HG03439 (cell line): ENCODE measurements at regions not wholly inside any gene's neighbourhood (a gene's known extent, or its start where the extent isn't known, plus 50 kb on each side); places are given as distances from the start of the nearest gene placed in this dataset.
"Not testable (repeated sequence)": the region's sequence is repeated elsewhere in the genome, so short reads cannot be mapped to it uniquely, and the experiment has no call there.

Experiments used
- ATAC-seq: cut with Tn5 transposase; IDR thresholded peaks from one replicate; pipeline ENCODE4 v1.9.1; 2021; ENCODE audit warnings: mild to moderate bottlenecking, moderate library complexity; ENCODE audit not compliant: unreplicated experiment

DNA sequence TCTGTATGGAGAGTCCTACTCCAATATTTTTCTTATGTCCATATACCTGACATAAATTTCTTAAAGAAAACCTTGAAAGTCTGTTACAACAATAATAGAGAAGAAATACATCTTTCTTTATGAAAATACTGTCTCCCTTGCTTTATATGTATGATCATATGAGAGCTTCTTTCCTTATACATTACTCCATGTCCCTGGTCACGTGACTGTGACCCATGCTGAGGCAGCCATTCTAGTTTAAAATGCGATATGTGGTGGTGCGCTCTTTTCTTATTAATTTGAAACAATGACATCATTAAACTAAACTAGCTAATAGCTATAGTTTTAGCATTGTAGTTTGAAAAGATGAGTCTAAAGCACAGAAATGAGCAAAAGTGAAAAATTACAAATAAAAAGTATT is 1120.3 kb upstream of the PRR20A start:
- ATAC-seq: no peak

DNA sequence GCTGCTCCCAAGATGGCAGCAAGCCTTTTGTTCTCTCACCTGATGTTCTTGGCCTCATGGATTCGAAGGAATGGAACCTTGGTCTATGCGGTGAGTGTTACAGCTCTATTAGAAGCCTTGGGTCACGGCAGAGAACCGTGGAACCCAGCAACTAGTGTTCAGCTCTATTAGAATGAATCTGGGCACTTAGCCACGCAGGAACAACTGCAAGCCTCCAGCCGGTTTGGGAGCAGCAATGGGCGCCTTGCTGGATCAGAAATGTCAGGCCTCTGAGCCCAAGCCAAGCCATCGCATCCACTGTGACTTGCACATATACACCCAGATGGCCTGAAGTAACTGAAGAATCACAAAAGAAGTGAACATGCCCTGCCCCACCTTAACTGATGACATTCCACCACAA is 1100.7 kb upstream of the PRR20A start:
- ATAC-seq: no peak

DNA sequence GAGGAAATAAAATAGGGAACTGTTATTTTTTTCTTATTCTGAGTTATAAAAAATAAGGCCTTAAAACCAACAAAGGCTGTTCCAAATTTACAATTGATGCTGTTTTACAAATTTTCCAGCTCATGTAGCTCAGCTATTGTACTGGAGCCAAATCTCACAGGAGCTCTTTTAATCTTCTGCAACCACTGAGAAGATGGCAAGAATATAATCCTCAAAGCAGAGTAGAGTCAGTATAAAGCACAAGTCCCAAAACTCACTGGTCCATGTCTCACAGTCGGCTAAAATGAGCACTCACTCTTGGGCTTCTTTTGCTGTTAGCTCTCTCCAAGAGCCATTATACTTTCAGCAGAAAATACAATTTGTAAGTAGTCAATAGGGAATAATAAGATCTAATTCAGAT is 1074.4 kb upstream of the PRR20A start:
- ATAC-seq: no peak

DNA sequence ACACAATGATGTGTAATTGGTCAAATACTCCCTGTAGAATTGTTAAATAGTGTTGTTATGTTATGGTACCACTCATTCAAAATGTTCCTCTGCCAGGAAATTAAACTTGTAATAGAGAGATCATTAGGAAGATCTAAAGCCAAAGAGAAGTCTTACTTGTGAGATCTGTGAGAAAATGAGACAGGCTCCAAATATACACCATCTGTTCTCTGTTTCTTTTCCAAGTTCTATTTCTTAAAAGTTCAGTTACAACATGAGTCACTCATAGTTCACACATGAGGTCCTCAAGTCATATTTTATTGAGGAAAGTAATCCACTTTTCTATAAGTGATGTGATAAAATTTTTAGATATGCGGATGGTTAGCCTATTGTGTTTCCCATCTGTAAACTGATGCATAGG is 1038.1 kb upstream of the PRR20A start:
- no peak for ATAC-seq

DNA sequence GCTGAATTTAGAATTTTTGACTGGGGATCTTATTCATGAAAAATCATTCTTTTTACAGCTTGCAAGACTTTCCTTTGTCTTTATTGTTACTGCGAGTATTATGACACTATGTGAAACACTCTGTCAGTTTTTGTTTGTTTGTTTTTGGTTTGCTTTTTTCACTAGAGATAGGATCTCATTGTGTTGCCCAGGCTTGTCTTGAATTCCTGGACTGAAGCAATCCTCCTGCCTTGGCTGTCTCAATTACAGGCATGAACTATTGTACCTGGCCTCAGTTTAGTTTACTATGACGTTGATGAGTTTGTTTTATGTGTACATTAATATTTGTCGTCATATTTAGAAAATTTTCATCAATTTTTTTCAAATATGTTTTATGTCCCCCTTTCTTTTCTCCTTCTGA is 1030.0 kb upstream of the PRR20A start:
- no peak for ATAC-seq

DNA sequence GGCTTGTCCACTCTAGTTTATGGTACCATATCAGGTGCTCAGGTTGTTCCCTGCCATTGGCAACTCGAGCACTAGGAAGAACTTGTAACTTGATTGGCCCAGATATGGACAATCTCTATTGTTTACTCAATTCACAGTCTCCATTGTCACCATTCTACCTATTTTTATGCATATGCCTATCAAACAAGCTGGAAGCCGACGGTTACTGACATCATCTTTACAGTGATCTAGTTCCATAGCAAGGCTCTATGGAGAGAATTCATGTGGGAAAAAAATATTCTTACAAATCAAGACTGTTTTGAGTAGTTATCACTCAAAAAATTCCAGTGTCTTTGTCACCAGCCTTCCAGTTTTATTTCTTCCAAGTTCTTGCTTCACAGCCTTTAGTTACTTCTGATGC is 1006.2 kb upstream of the PRR20A start:
- ATAC-seq: no peak

DNA sequence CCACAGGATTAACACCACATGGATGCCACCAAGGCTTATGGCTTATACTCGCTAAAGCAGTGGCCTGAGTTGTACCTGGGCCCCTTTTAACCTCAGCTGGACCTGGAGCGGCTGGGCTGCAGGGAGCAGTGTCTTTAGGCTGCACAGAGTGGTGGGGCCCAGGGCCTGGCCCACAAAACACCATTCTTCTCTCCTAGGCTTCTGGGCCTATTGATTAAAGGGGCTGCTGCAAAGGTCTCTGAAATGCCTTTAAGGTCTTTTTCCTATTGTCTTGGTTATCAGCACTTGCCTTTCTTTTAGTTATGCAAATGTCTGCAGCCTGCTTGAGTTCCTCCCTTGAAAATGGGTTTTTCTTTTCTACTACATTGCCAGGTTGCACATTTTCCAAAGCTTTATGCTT is 973.9 kb upstream of the PRR20A start:
- no peak for ATAC-seq

DNA sequence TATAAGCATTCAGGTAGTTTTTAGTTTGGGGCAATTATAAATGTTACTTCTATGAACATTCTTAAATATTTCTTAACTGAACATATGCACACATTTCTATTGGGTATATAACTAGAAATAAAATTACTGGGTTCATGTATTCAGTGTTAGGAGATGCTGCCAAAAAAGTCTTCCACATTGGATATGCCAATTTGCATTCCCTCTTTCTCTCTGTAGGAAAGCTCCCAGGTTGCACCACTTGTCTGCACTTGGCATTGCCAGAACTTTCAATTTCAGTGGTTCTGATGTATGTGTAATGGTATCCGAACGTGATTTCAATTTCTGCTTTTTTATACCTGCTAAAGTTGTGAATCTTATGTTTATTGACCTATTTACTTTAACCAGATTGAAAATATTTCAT is 972.1 kb upstream of the PRR20A start:
- no peak for ATAC-seq

DNA sequence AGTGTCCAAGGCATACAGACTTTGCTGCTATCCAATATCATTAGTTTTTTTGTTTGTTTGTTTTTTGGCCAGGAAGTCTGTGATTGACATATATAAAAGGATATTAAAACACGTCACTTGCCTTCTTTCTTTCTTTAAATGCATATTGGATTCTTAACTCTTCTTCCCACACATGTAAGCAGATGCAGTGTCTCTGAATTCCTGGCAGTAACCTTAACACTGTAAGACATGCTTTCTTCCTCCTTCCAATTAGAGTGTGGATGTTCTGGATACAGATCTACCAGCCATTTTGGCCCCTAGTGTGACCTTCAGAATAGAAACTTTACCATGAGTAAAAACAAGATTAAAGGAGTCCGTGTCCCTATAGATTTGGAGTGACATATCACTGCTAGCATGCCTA is 967.4 kb upstream of the PRR20A start:
- no peak for ATAC-seq

DNA sequence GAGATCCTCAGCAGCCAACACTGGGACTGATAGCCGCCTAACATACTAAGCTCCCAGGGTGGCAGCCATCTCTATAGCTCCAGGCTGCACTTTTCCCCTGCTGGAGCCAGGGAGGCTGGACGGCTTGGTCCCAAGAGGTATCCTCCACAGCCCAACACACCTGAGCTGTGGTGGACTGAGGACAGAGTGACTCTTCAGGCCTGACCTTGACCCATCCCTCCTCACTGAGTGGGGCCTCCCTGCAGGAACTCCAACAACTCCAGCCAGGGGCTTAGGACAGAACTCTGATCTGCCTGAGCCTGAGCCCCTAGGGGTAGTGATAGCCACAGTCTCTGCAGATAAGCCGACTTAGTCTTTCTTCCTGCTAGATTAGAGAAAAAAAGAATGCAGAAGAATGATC is 958.1 kb upstream of the PRR20A start:
- ATAC-seq: no peak

DNA sequence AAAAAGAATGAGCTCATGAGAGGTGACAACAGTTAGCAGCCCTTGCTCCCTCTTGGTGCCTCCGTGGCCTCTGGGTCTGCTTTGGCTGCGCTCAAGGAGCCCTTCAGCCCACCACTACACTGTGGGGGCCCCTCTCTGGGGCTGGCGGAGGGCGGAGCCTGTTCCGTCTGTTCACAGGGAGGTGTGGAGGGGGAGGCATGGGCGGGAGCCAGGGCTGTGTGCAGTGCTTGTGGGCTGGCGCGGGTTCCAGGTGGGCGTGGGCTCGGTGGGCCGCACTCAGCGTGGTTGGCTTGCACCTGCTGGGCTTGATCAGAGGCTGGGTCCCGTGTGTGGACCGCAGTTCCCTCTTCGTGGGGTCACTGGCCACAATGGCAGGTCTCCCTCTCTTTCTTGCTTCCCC is 953.4 kb upstream of the PRR20A start:
- ATAC-seq: no peak

DNA sequence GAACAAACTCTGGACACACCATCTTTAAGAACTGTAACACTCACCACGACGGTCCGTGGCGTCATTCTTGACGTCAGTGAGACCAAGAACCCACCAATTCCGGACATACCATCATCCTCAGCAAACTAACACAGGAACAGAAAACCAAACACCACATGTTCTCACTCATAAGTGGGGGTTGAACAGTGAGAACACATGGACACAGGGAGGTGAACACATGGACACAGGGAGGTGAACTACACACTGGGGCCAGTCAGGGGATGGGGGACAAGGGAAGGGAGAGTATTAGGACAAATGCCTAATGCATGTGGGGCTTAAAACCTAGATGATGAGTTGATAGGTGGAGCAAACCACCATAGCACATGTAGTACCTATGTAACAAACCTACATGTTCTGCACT is 952.1 kb upstream of the PRR20A start:
- ATAC-seq: not testable (repeated sequence)

DNA sequence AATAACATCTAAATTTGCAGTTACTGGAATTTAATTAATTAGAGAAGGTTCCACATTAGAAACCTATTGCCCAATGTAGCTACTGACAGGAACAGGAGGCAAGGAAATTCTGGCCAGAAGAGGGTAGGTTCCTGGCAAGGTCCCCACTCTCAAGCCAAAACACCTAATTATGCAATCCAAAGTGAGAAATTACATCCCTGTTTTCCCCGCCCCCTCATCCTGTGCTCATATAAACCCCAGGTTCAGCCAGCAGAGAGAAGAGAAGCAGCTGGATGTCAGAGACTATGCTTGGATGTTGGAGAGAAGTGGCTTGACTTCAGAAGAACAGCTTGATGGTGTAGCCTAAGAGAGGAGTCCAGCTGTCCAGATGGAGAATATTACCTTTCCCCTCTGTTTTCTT is 951.3 kb upstream of the PRR20A start:
- ATAC-seq: no peak

DNA sequence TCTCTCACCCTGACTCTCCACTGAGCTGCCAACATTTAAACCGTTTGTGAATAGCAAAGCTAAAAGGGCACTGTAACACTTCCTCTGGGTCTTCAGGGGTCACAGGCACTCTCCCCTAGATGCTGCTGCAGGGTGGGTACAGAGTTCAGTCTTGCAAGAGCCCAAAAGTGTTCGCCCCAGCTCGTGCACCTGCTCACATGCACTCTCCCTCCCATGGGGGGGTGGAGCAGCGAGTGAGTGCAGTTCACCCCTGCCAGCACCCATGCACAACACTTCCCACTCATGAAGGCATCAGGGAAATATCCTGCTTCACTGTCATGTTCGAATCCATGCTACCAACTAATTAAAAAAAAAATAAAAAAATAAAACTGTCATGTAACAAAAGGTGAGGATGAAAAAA is 950.7 kb upstream of the PRR20A start:
- ATAC-seq: no peak

DNA sequence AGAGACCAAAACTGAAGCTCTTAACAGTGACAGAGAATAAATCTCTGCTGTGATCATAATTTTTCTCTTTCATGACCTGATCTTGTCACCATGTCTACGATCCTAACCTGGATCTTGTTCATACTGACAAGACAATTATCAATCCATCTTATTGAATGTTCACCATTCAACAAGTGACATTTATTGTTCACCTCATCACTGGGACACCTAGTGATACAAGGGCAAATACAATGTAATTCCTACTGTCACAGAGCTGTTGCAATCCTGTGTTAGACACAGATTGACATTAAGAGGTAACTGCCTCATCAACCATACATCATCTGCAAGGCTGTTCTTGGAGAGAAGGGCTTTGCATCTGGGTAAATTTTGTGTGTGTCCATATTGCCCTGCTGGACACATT is 942.4 kb upstream of the PRR20A start:
- ATAC-seq: no peak

DNA sequence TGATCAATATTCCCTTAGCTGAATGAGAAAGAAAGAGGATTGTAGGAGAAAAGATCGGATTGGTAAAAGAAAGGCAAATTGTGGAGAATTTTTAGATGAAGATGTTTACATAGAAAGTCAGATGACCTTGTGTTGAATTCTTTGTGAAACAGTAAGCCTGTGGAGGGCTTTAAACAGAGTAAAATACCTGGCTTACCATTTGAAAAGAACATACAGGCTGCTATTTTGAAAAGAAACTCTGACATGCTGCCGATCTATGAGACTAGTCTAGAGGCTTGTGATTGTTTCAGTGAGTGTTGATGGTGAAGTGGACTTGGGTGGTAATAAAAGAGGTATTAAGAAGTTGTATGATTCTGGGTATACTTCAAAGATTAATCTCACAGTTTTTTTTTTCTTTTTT is 938.9 kb upstream of the PRR20A start:
- ATAC-seq: no peak

DNA sequence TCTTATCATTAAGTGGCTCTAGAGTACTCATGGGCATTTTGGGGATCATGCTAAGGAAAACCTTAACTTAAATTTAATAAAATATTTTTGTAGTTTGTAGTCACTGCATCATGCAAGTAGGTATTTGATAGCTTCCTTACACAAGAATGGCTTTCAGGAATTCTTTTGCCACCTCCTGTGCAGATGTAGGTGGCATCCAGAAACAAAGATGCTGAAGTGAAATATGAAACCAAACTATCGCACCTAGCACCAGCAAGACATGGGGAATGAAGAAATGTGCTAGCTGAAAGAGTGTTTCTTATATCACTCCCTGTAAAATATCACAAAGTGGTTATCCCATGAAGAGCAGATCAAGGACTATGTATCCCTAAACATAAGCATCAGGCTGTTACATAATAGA is 924.5 kb upstream of the PRR20A start:
- ATAC-seq: no peak

DNA sequence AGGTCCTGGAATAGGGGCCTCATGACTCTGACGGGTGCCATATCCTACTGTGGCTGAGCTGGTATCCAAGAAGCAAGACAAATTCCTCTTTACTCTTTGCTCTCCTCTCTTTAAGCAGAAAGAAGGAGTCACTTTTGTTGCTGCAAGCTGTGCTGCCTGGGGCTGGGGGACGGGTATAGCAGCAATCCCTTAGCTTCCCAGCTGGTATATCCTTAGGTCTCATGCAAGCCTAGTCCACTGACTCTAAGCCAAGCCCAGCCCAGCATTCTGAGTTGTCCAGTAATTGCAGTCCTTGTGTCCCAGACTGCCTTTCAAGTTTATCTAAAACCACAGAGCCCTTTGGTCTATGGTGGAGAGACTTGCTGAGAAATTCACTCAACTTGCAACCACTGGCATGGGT is 893.0 kb upstream of the PRR20A start:
- no peak for ATAC-seq

DNA sequence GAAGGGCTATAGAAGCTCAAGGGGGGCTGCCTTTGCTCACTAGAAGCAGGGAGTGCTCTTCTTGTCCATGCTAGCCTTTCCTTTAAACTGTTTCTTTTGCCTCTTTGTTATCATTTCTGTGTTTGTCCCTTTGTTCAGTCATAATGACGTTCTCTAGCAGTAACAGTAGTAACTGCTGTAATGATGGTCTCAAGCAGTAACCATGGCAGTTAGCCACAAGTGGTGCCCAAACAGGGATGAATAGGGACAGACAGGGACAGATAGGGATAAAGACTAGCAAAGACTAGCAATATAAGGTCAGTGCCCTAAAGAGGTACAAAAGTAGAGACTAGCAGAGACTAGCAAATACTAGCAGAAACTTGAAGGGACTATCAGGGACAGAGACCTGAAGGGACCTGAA is 869.0 kb upstream of the PRR20A start:
- ATAC-seq: no peak

DNA sequence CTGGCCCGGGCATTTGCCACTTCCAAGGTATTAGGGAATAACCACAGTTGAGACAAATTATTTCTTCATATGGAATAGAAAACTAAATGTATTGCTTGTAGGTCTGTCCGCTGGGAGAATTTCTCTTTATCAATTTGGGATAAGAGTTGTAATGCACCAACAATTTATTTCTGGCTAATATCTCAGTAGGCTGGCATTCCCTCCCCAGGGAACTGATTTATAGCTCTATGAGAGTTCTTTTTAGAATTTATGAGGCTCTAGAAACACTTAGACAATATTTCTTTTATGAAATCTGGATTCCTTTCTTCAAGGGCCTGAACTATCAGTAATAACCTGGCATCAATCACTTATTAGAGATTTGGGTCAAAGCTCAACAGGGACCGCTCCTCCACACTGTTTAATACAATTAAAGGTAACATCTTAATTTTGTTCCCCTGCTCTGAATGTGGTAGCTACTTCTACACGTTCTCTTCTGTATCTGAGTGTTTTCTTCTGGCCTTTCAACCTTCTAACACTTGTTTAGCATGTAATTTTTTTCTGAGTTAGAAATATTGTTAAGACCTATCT is 857.4 kb upstream of the PRR20A start:
- no peak for ATAC-seq

DNA sequence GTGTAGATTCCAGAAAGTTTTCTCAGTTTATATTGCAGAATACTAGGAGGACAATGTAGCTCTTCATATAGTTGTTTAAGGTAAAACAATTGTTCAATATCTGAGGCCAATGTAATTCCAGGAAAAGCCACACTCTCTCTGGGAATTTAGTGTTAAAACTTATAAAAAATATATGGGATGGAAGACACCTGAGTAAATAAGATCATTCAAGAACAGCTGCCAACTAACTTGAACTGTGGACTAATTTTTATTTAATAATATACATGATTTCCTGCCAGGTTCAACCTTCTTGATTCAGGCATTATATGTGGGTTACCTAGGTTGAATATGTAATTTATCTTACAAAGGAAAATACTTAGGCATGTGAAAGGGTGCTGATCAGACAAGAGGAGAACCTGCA is 841.1 kb upstream of the PRR20A start:
- ATAC-seq: no peak

DNA sequence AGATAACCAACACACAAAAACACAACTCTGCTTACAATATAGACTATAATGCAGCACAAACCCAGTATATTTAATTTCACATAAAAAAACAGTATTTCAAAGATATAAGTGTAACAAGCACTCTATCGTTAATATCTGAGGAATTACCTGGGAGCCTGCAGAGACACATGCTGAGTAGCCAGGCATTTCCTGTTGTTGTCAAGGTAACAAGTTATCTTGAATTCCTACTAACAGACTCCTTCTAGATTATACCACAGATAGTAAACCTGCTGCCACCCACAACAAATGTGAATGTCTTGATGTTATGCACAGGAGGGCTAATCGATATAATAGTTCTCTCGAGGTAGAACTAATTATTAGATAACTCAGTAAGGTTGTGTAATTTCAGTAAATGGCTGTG is 826.0 kb upstream of the PRR20A start:
- ATAC-seq: no peak

DNA sequence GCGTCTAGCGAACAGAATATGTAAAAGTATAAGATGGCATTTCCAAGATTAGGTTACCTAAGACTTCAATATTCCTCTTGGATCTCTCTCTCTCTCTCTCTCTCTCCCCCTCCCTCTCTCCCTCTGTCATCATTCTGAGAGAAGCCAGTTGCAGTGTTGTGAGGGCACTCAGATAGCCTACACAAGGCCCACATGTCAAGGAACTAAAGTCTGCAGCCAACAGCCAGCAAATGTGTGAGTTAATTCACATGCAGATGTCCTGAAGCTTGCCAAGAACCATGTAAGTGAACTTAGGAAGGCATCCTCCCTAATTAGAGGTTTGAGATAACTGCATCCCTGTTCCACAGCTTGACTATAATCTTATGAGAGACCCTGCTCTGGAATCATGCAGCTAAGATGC is 822.9 kb upstream of the PRR20A start:
- no peak for ATAC-seq

DNA sequence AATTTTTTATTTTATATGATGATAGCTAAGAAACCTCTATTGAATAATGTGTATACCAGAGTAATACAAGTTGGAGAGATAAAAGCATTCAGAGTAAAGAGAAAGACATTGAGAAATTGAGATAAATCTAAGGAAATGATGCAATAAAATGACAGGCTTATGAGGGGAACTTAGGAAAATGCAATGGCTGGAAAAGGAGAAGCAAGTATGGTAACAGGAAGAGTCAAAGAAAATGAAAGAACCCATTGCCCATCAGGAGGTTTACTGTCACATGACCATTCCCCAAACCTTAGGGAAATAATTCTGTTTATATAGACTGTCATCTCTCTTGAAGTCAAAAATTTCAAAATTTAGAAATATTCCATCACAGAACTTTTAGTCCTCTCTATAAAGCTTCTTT is 808.0 kb upstream of the PRR20A start:
- ATAC-seq: no peak
